GM12875 (cell line): ENCODE measurements at regions not wholly inside any gene's neighbourhood (a gene's known extent, or its start where the extent isn't known, plus 50 kb on each side); places are given as distances from the start of the nearest gene placed in this dataset.

Experiments used
- H3K4me3 ChIP-seq: one replicate; pipeline ENCODE4 v1.5.1; 2011; ENCODE audit warnings: low read depth, low read length, control low read depth
- CTCF ChIP-seq: IDR thresholded peaks from 2 replicates; pipeline ENCODE4 v1.5.1; 2011; ENCODE audit warnings: low read depth, mild to moderate bottlenecking, control low read depth, inconsistent platforms, low read length, moderate library complexity, borderline replicate concordance; ENCODE audit not compliant: insufficient read depth

GRCh38 chr2:160606341-160606740, 112.7 kb upstream of the RBMS1 start:
- no peak overlapping the region for H3K4me3 ChIP-seq
- TF ChIP-seq CTCF, result no peak

GRCh38 chr2:160608599-160608998, 115.0 kb upstream of the RBMS1 start:
- no peak overlapping the region for H3K4me3 ChIP-seq
- TF ChIP-seq CTCF, result no peak

- no peak overlapping the region for H3K4me3 ChIP-seq
- TF ChIP-seq CTCF, result no peak
Observed at GRCh38 chr2:160609346-160609745, 115.7 kb upstream of the RBMS1 start.

GRCh38 chr2:160610041-160610440, 116.4 kb upstream of the RBMS1 start:
- TF ChIP-seq CTCF, result no peak

GRCh38 chr2:160612266-160612856, 118.8 kb upstream of the RBMS1 start:
- TF ChIP-seq CTCF, result no peak
- H3K4me3 ChIP-seq, result no peak overlapping the region

More at GRCh38 chr2:160610041-160610440, 116.4 kb upstream of the RBMS1 start:
- H3K4me3 ChIP-seq, result no peak overlapping the region

GRCh38 chr2:160613466-160614153, 120.0 kb upstream of the RBMS1 start:
- no peak overlapping the region for H3K4me3 ChIP-seq
- no peak for TF ChIP-seq CTCF

- TF ChIP-seq CTCF, result no peak
- no peak overlapping the region for H3K4me3 ChIP-seq
Observed at GRCh38 chr2:160614391-160614790, 120.8 kb upstream of the RBMS1 start.
